ENCODE measurements at regions not wholly inside any gene's neighbourhood (a gene's known extent, or its start where the extent isn't known, plus 50 kb on each side); places are given as distances from the start of the nearest gene placed in this dataset.
"Not testable (repeated sequence)": the region's sequence is repeated elsewhere in the genome, so short reads cannot be mapped to it uniquely, and the experiment has no call there.

- no peaks in the 10 kb centered on the region for H3K27me3 Mint-ChIP-seq (ENCODE audit: unreplicated experiment)
- TF ChIP-seq CTCF (IDR thresholded peaks at IDR 0.05; ENCODE audit: unreplicated experiment), result no peak
- no peaks in the 10 kb centered on the region for H3K4me1 Mint-ChIP-seq (ENCODE audit: unreplicated experiment)
- H3K4me3 Mint-ChIP-seq (ENCODE audit: unreplicated experiment), result no peak overlapping the region
- H3K9me3 Mint-ChIP-seq (ENCODE audit: unreplicated experiment), result no peaks in the 10 kb centered on the region
- no peak for DNase-seq (ENCODE audit: low spot score)
- no peaks in the 10 kb centered on the region for H3K36me3 Mint-ChIP-seq (ENCODE audit: low read depth, unreplicated experiment)
- H3K27ac Mint-ChIP-seq (ENCODE audit: unreplicated experiment), result no peak overlapping the region
Measured at GRCh38 chr17:54368906-54369305, 531.7 kb upstream of the TOM1L1 start.

- Mint-ChIP-seq H3K9me3 (ENCODE audit: unreplicated experiment) (no peaks in the 10 kb centered on the region), H3K4me3 (ENCODE audit: unreplicated experiment) (no peak overlapping the region), H3K27me3 (ENCODE audit: unreplicated experiment) (no peaks in the 10 kb centered on the region), H3K36me3 (ENCODE audit: low read depth, unreplicated experiment) (no peaks in the 10 kb centered on the region), H3K4me1 (ENCODE audit: unreplicated experiment) (no peaks in the 10 kb centered on the region), H3K27ac (ENCODE audit: unreplicated experiment) (peak overlapping the region; percentile 16)
- DNase-seq (ENCODE audit: low spot score), result no peak
- TF ChIP-seq CTCF (IDR thresholded peaks at IDR 0.05; ENCODE audit: unreplicated experiment), result no peak
Measured at GRCh38 chr17:54372069-54372749, 528.4 kb upstream of the TOM1L1 start.

GRCh38 chr17:54373970-54374369, 526.7 kb upstream of the TOM1L1 start:
- no peaks in the 10 kb centered on the region for H3K9me3 Mint-ChIP-seq (ENCODE audit: unreplicated experiment)
- no peak for DNase-seq (ENCODE audit: low spot score)
- H3K36me3 Mint-ChIP-seq (ENCODE audit: low read depth, unreplicated experiment), result no peaks in the 10 kb centered on the region
- no peak overlapping the region for H3K27ac Mint-ChIP-seq (ENCODE audit: unreplicated experiment)
- H3K27me3 Mint-ChIP-seq (ENCODE audit: unreplicated experiment), result peaks cover 2% of the 10 kb centered on the region
- no peaks in the 10 kb centered on the region for H3K4me1 Mint-ChIP-seq (ENCODE audit: unreplicated experiment)
- no peak overlapping the region for H3K4me3 Mint-ChIP-seq (ENCODE audit: unreplicated experiment)
- no peak for TF ChIP-seq CTCF (IDR thresholded peaks at IDR 0.05; ENCODE audit: unreplicated experiment)

GRCh38 chr17:54376409-54376808, 524.2 kb upstream of the TOM1L1 start:
- H3K27me3 Mint-ChIP-seq (ENCODE audit: unreplicated experiment); H3K9me3 Mint-ChIP-seq (ENCODE audit: unreplicated experiment); DNase-seq (ENCODE audit: low spot score); H3K36me3 Mint-ChIP-seq (ENCODE audit: low read depth, unreplicated experiment); H3K27ac Mint-ChIP-seq (ENCODE audit: unreplicated experiment); H3K4me1 Mint-ChIP-seq (ENCODE audit: unreplicated experiment); H3K4me3 Mint-ChIP-seq (ENCODE audit: unreplicated experiment): not testable (repeated sequence)

GRCh38 chr17:54381482-54381881, 519.2 kb upstream of the TOM1L1 start:
- Mint-ChIP-seq H3K9me3 (ENCODE audit: unreplicated experiment) (no peaks in the 10 kb centered on the region), H3K4me1 (ENCODE audit: unreplicated experiment) (no peaks in the 10 kb centered on the region), H3K36me3 (ENCODE audit: low read depth, unreplicated experiment) (no peaks in the 10 kb centered on the region), H3K27me3 (ENCODE audit: unreplicated experiment) (peaks cover 2% of the 10 kb centered on the region), H3K4me3 (ENCODE audit: unreplicated experiment) (no peak overlapping the region), H3K27ac (ENCODE audit: unreplicated experiment) (no peak overlapping the region)
- no peak for DNase-seq (ENCODE audit: low spot score)
- no peak for TF ChIP-seq CTCF (IDR thresholded peaks at IDR 0.05; ENCODE audit: unreplicated experiment)

Measured in endothelial cell (in vitro differentiated cells).